ENCODE measurements at regions not wholly inside any gene's neighbourhood (a gene's known extent, or its start where the extent isn't known, plus 50 kb on each side); places are given as distances from the start of the nearest gene placed in this dataset.

GRCh38 chr10:4569151-4569550, 256.9 kb upstream of the AKR1E2 start:
- DNase-seq: no peak

- DNase-seq: no peak
These were observed 257.3 kb upstream of the AKR1E2 start for GRCh38 chr10:4568731-4569130.

GRCh38 chr10:4568086-4568485, 257.9 kb upstream of the AKR1E2 start:
- no peak for DNase-seq

- no peak for DNase-seq
These were observed 258.4 kb upstream of the AKR1E2 start for GRCh38 chr10:4567637-4568036.

- DNase-seq: no peak
These were observed 260.0 kb upstream of the AKR1E2 start for GRCh38 chr10:4566011-4566410.

- no peak for DNase-seq
These were observed 264.7 kb upstream of the AKR1E2 start for GRCh38 chr10:4561296-4561695.

GRCh38 chr10:4557469-4557868, 268.5 kb upstream of the AKR1E2 start:
- DNase-seq: no peak

- DNase-seq: no peak
These were observed 269.5 kb upstream of the AKR1E2 start for GRCh38 chr10:4556527-4556926.

GRCh38 chr10:4555920-4556319, 270.1 kb upstream of the AKR1E2 start:
- DNase-seq: no peak

- no peak for DNase-seq
These were observed 276.8 kb upstream of the AKR1E2 start for GRCh38 chr10:4549139-4549653.

GRCh38 chr10:4546931-4547330, 279.1 kb upstream of the AKR1E2 start:
- no peak for DNase-seq

GRCh38 chr10:4546500-4546899, 279.5 kb upstream of the AKR1E2 start:
- DNase-seq: no peak

GRCh38 chr10:4545062-4545461, 280.9 kb upstream of the AKR1E2 start:
- DNase-seq: no peak

- no peak for DNase-seq
These were observed 282.0 kb upstream of the AKR1E2 start for GRCh38 chr10:4543938-4544533.

- DNase-seq: no peak
These were observed 284.7 kb upstream of the AKR1E2 start for GRCh38 chr10:4541292-4541691.

- no peak for DNase-seq
These were observed 288.0 kb upstream of the AKR1E2 start for GRCh38 chr10:4538016-4538415.

- no peak for DNase-seq
These were observed 290.5 kb upstream of the AKR1E2 start for GRCh38 chr10:4535521-4535920.

- DNase-seq: no peak
These were observed 292.4 kb upstream of the AKR1E2 start for GRCh38 chr10:4533621-4534020.

GRCh38 chr10:4532976-4533375, 293.0 kb upstream of the AKR1E2 start:
- no peak for DNase-seq

- DNase-seq: no peak
These were observed 293.5 kb upstream of the AKR1E2 start for GRCh38 chr10:4532467-4532866.

- no peak for DNase-seq
These were observed 294.0 kb upstream of the AKR1E2 start for GRCh38 chr10:4532011-4532410.

GRCh38 chr10:4529266-4529665, 296.7 kb upstream of the AKR1E2 start:
- DNase-seq: no peak

- no peak for DNase-seq
These were observed 298.6 kb upstream of the AKR1E2 start for GRCh38 chr10:4527281-4527970.

- DNase-seq: no peak
These were observed 299.7 kb upstream of the AKR1E2 start for GRCh38 chr10:4526311-4526731.

GRCh38 chr10:4525103-4525502, 300.9 kb upstream of the AKR1E2 start:
- DNase-seq: no peak

Data from cerebellar nuclear complex (tissue), 1 donor.